GM21526 (cell line): ENCODE measurements at regions not wholly inside any gene's neighbourhood (a gene's known extent, or its start where the extent isn't known, plus 50 kb on each side); places are given as distances from the start of the nearest gene placed in this dataset.
"Not testable (repeated sequence)": the region's sequence is repeated elsewhere in the genome, so short reads cannot be mapped to it uniquely, and the experiment has no call there.

Experiments used
- ATAC-seq: cut with Tn5 transposase; IDR thresholded peaks from one replicate; pipeline ENCODE4 v1.9.1; 2021; ENCODE audit warnings: moderate library complexity; ENCODE audit not compliant: unreplicated experiment, low FRiP score

DNA sequence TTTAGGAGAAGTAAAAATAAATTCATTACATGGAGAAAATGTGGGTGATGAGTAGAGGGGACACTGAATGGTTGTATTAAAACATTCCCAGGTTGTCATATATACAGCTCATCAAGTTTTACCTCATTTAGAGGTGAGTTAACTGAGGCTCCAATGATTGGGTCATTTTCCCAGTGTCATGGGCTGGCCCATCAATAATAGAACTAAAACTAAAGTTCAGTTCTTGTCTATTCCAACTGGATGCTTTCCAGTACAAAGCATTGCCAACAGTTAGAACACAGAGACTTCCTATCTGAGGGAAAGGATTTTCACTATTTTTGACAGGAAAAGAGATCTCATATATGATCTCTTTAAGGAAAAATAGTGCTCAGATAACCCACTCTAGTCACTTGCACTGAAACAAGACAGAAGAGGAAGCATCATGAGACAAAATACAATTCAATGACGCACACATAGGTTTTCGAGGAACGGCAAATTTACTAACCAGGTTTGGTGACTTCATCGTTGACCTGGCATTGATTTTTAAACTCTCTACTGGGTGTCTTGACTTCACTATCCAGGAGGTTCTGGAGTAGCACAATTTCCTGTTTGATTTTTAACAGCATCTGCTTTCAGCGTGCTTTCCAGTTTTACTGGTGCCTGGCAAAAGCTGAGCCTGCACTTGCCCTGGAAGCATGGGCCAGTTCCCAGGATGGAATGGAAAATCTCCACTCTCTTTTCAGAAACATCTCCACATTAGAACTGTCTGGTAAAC is 195.5 kb upstream of the FBXL4 start:
- no peak for ATAC-seq

DNA sequence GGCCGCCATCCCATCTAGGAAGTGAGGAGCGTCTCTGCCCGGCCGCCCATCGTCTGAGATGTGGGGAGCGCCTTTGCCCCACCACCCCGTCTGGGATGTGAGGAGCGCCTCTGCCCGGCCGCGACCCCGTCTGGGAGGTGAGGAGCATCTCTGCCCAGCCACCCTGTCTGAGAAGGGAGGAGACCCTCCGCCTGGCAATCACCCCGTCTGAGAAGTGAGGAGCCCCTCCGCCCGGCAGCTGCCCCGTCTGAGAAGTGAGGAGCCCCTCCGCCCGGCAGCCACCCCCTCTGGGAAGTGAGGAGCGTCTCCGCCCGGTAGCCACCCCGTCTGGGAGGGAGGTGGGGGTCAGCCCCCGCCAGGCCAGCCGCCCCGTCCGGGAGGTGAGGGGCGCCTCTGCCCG is 194.2 kb upstream of the FBXL4 start:
- not testable (repeated sequence) for ATAC-seq

DNA sequence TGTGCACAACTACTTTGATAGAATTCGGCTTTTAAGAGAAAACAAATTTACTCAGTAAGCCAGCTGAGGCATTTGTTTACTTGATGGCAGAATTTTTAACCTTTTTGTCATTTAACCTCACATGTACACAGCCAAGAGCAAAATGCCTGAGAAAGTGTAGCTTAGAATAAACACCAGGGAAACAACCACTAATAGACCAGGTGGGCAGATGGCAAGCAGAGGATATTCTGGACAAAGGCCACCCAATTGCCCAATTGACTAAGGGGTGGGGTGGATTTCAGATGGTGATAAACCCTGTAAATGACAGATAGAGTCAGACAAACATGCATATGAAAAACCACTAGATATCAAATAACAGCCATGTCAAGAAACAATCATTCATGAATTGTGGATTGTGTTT is 190.7 kb upstream of the FBXL4 start:
- no peak for ATAC-seq

DNA sequence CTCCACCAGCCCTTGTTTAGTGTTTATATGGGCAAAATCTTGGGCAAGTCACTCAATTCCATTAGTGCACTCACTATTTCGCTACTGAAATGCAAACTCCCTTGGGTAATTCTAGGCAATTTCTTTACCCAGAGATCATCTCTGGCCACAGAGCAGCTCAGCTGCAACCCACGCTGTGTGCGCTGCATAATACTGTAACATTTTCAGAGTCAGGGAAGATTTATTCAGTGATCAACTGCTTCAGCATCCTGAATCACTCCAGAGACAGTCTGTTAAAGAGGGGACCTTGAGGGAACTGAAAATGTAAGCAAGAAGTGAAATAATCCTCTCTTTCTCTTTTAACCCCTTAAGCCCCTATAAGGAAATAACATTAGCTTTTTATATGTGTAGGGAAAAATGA is 189.6 kb upstream of the FBXL4 start:
- ATAC-seq = no peak

DNA sequence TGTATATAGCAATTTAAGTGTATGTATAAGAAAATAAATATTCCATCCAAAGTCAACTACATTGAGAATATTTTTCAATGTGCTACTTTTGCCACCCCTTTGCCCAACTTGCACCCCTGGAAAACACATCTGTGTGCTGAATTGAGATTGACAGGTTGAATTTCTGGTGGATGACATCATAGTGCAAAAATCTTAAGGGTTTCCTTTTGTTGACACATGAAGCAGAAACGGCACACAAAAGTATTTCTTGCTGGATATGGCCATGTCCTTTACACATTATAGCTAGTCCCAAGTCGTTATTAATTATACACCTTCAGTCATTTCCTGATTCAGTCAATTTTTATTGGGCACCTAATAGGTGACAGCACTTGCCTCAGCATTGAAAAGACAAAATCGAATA is 188.7 kb upstream of the FBXL4 start:
- ATAC-seq = no peak

DNA sequence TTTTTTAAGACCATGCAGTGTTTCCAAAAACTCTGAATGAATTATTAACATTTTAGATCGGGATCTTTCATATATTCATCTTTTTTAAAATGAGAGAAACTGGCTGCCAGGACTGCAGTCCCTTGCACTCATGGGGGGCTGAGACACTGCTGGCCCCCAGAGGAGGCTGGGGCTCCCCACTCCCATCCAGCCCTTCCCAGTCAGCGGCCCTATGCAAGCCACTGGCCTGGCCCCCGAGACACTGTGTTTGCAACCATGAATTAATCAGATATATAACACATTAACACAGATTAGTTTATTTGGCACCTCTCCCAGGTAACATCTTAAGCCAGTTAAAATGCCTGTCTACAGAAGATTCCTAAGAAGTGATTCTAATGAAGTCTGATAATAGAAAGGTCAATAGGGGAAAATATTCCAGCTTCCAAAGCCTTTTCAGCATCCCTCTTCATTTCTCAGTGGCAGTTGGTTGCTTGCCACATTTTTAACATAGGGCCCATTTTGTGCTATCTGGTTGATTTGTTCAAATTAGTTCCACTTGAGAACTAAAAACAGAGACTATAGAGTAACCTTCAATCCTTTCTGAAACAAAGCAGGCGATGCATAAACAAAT is 184.4 kb upstream of the FBXL4 start:
- ATAC-seq = no peak

DNA sequence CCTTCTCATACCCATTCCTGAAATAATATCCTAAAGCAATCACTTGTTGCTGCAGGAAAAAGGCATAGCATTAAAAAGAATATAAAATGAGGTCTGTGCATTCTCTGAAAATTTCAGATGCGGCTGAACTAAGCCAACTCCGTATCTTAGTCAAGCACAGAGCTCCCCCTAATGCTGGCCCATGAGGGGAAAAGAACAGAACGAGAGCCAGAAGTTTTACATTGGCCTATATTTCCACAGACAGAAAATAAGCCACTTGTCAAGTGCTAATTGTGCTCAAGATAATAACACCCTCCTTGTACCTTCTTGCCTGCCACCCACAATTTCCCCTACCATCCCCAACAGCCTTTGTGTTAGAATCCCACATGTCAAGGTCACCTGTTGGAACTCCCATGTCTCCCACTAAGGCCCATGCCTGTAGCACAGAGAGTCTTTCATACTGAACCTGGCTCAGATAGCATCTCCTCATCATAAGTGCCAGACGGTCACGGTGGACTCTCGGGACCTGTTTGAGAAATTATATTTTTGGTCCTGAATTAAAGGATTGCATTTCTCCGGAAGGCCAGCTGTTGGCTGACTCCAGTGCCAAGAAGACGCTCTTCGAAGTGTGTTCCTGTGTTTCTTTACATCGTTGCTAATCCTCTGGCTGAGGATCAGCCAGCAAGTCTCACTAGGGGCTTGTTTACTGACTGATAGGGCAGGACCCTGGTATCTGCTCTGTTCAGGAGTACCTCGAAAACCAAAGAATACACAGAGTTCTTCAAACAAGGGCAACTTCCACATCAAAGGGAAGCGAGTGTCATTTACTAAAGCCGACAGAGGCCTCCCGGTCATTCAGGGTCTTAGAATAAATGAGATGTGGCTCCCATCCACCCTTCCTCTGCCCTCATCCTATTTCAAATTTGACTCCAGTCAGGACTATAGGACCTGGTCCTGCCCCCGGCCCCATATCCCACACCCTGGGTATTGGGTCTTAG is 183.4 kb upstream of the FBXL4 start:
- ATAC-seq = no peak

DNA sequence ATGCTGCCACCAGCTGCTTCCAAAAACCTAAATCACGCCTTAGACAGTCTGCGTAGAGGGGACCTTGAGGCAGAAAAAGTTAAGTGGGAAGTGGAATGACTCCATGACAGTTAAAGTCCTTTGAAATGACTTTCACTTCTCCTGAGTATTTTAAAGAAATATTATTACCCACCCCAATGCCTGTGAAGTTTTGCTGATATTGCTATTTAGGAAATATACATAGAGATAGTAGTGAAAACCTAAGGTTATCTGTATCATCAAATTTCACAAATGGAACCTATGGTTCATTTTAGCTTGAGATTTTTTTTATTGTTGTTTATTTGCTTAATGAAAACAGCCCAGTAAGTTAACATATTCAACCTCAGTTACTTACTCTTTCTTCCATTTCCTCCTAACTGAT is 182.1 kb upstream of the FBXL4 start:
- ATAC-seq = no peak

DNA sequence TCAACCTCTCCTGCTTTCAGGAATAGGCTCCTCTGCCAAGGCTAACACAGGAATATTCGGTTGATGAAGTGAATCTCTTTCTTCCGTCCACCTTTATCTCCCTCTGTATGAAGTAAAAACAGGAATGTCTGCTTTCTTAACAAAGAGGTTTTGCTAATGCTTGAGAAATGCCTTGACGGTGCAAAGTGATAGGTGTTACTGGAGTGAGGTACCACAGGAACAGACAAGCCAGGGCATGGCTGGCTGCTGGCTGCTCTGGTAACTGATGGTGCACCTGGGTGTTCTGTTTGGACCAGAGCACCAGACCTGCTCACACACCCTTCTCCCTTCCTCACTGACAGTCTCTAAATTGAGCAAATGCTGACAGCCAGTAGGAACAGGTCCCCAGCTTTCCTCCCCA is 174.0 kb upstream of the FBXL4 start:
- no peak for ATAC-seq

DNA sequence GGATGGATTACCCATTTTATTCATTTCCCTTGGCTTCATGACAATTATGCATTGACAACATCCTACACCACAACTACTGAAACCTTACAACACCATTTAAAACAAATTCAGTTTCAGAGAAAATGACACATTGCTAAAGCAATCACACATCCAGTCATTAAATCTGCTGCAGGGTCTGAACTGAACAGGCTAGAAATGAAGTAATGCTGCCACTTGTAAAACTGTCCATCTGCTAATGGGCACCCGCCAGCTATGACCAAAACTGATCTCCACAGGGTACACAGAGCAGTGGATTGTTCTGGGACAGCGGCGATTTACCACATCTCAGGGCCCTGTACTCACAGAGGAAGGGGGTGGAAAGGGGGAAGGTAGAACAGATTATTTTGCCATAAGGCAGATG is 172.9 kb upstream of the FBXL4 start:
- no peak for ATAC-seq

DNA sequence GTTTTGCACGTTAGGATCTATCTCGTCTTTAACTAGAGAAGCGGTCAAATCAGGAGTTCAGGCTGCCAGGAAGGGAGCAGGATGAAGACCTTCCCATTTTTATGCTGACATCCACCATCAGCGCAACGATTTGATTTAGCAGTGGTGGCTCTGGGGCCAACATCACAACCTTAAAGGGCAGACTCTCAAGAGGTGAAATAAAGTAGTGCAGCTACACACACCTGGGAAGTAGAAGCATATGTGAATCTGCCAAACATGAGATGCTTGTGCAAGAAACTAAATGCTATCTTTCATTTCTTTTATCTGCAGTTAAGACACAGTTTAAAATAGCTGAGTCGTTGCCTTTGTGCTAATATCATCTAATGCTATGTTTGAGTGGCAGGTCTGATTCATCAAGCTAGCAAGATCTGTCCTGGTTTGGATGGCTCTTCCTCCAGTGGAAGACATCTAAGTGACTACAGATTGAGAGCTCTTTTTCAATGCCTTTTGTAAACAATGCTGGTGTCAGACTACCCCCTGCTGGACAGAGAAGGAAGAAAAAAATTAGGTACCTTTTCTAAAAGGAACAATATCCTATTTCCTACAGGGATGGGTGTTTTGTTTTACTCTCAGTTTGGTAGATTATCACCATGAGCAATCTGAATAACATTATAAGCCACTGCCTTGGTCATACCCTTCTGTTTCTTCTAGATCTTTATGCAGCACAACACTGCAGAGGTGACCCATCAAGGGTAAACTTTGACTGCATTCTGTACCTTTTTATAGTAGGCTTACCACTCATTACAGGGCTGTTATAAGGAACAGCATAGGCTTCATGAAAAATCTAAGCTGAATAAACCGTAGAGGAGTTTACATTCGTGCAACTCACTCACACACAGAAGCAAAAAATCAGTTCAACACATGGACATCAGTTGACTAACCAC is 171.6 kb upstream of the FBXL4 start:
- ATAC-seq = peak; percentile 72

DNA sequence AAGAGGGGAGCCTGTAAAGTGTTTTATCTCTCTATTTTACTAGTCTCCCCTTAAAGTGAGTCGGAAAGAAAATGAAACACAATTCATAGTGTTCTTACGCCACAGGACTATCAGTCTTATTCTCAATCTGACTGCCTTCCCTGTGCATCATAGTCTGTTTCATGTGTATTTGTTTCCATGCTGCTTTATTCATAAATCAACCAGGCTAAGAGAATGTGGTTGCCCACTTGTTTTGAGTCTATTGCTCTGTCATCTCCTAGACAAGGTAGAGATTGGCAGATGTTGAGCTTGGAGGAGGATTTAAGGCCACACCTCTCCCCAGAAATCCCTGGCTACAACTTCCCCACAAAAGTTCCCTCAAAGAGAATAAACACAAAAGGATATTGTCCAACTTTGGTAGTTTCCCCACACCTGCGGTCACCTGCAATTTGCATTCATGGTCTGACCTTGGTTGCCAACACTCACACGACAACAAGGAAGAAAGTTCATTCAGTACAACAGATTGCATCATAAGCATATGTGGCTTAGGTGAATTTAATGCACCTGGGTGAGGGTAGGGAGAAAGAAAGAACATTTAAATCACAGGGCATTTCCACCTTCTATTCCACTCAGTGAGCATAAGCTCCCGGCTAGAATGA is 167.1 kb upstream of the FBXL4 start:
- no peak for ATAC-seq

DNA sequence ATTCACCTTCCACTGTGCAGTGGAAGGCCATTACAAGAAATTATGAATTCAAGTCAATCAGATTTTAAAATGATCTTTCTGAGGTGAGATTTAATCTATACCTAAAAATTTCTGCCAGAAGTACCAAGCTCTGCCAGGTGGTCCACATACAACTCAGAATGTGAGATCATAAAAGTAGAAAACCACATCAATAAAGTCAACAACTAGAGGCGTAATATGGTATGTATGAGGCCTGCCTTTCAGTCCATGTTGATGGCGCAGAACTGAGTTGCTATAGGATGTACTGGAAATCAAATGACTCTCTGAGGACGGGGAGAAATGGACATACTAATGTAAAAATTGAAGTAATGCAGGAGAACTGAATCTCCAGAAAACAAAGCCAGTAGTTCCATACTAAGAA is 163.8 kb upstream of the FBXL4 start:
- no peak for ATAC-seq

DNA sequence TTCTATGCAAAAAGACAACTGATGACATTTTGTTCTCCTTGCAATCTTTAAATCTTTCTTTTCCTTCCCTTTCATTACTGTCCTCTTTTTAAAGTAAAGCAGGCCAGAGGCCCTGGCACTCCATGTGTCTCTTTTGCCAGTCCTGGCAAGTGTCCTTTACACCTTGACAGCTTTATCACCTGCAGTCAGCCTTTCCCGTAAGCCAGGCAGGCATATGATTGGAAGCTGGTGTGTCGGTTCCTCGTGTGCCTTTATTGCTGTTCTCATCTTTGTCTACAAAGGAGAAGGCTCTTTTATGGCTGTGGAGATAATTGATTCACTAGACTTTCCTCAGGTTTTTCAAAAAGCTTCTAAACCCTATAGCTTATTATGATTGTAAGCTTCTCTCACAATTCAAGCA is 162.3 kb upstream of the FBXL4 start:
- ATAC-seq = no peak

DNA sequence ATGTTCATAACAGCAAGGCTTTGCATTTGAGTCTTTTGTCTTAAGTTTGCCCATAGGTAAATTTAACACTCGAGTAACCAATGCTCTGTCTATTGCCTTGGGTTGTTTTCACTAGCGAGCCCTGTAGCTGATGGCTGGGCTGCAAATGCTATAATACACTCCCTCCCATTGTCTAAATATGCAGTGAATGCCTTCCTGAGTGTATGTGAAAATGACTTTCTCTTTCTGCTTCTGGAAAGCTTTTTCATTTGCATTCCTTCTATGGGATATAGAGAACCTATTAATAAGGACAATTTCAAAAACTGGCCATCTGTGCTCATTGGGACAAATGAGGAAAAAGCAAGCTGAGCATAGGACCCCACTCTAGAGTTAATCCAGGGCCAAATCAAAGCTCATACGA is 156.5 kb upstream of the FBXL4 start:
- no peak for ATAC-seq

DNA sequence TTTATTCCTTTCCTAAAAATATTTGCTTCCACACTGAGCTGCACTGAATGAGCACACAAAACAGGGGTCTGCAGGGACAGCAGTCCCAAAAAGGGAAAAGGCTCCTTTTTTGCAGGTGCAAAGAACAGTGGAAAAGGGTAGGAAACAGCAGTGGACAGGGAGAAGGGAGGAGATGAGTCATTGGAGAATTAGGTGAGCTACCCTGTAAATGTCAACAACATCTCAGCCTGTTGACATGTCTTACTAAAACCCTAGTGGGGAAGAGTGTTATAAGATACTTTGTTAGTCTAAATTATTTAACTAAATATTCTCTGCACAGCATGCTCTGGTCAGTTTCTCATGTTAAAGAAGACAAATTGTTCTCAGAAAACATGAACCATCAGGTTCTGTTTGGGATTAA is 151.5 kb upstream of the FBXL4 start:
- no peak for ATAC-seq

DNA sequence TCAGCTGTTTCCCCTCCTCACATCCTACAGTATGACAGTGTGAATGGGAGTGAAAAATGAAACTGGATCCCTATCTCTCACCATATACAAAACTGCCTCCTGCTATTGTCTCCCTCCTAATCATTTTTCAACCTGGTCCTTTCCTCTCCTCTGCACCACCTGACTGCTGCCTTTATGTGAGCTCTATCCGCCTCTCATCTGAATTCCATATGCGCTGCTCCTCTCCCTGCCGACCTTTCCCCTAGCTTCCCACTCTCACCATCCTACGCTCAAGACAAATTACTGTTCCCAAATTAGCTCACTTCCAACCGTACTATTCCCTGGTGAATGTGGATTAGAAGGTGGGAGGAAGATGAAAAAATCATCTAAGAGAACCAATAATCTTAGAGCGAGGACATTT is 148.4 kb upstream of the FBXL4 start:
- no peak for ATAC-seq

DNA sequence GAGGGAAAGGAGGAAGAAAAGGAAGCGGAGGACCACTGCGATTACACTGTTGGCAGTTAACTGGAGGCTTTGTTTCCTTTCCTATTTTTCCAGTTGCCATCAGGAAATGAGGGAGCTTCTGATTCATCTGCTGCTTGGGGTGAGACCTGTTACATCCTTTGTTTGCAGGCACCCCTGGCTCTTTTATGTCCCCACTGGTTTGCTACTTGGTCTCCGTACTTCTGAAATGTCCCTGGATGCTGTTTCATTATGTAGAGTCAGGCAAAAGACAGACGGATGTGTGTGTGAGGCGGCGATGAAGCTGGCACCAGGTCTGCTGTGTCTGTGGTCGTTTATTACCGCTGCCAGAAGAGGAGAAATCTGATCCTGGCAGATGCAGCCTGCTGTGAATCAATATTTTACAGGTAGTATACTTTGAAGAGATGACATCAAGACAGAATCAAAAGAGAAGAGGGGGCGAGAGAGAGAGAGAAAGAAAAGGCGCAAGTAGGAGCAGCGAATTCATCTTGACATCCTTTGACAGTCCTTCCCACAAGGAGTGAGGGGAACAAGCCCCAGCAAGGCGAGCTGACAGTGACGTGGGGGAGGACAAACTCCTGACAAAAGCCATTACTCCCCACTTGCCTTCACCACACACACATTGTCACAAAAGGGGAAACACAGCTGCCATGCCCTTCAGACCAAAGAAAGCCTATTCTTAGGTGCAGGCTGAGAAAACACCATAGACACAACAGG is 145.9 kb upstream of the FBXL4 start:
- ATAC-seq = no peak

DNA sequence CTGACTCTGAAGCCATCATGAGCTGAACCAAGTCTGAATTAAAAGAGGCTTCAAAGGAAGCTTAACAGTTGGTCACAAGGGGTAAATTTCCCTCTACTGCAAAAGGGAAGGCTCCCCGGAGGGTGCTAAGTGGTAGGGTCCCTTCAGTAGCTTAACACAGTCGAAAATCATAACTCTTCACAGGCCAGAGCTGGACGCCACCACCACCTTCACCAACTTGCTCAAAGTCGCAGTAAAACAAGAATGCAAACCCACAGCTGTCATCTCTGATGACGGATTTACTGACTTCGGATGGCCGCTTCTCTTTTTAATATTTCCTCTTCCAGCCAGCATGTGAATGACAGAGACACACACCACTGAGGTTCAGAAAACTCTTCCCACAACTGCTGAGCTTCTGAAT is 144.7 kb upstream of the FBXL4 start:
- ATAC-seq = no peak
